HCT116 (cell line): ENCODE measurements at regions not wholly inside any gene's neighbourhood (a gene's known extent, or its start where the extent isn't known, plus 50 kb on each side); places are given as distances from the start of the nearest gene placed in this dataset.
"Not testable (repeated sequence)": the region's sequence is repeated elsewhere in the genome, so short reads cannot be mapped to it uniquely, and the experiment has no call there.

Experiments
- ATAC-seq: fragments of 200-7000 bp; cut with Tn5 transposase; 2 replicates; pipeline ENCODE4 v1.9.1; 2020; ENCODE audit warnings: mild to moderate bottlenecking, moderate library complexity
- BruUV-seq: library from RNA; stranded (reverse); fragments of 400-500 nt; replicated peaks from 2 replicates; lab custom pipeline; 2021; lab: Mats Ljungman, UMichigan
- CTCF ChIA-PET: fragments of 300-600 bp; sonication (Branson Sonifier 250); formaldehyde crosslinking; loops from one replicate; lab custom pipeline; 2021; ENCODE audit warnings: antibody characterized with exemption; lab: Charles Lee
- POLR2A ChIA-PET: fragments of 300-600, 350-600 bp; sonication (Branson Sonifier 250); formaldehyde crosslinking; loops from one replicate; lab custom pipeline; 2021; ENCODE audit warnings: antibody characterized with exemption; lab: Charles Lee
- RAD21 ChIA-PET, 2 experiments: fragments of 300-600 bp; sonication (Branson Sonifier 250); formaldehyde crosslinking; loops; one replicate each; lab custom pipeline; 2023; ENCODE audit warnings: low total read pairs in 2 of 2; ENCODE audit not compliant: uncharacterized antibody in 2 of 2, unreplicated experiment in 2 of 2, low non-redundant PET in 1 of 2; lab: Charles Lee
- DNase-seq: peaks from one replicate; pipeline ENCODE4 v3.0.0-alpha.2; 2010; ENCODE audit warnings: low read depth, low spot score
- H2AFZ ChIP-seq: fragments of 200-600 bp; shearing (Covaris generic), sonication (generic); 2 replicates; pipeline ENCODE4 v1.6.1; 2017; ENCODE audit warnings: low read depth, mixed run types, mixed read lengths, antibody characterized with exemption, low read length; ENCODE audit not compliant: poor library complexity, severe bottlenecking
- H3K27ac ChIP-seq: 2 replicates; pipeline ENCODE4 v1.5.1; 2012; ENCODE audit warnings: low read depth, low read length
- H3K27me3 ChIP-seq: fragments of 200-600 bp; sonication (generic); 2 replicates; pipeline ENCODE4 v1.6.1; 2016; ENCODE audit warnings: mixed run types, low read length, mixed read lengths; ENCODE audit not compliant: insufficient read depth
- H3K36me3 ChIP-seq, 2 experiments: fragments of 200-500 bp in 1 of 2; fragments of 200-600 bp in 1 of 2; sonication (Bioruptor generic) in 1 of 2; sonication (generic) in 1 of 2; 2 replicates each; pipeline versions ENCODE4 v1.5.1 to v1.6.1; 2014 to 2016; ENCODE audit warnings: low read length in 2 of 2, inconsistent platforms in 1 of 2, mixed read lengths in 1 of 2, mixed run types in 1 of 2; ENCODE audit not compliant: insufficient read depth in 2 of 2, control insufficient read depth in 1 of 2
- H3K4me1 ChIP-seq, 2 experiments: fragments of 200-600 bp in 1 of 2; sonication (generic) in 1 of 2; 2 replicates each; pipeline versions ENCODE4 v1.5.1 to v1.6.1; 2012 to 2017; ENCODE audit warnings: low read length in 2 of 2, inconsistent platforms in 1 of 2, mild to moderate bottlenecking in 1 of 2, mixed read lengths in 1 of 2, mixed run types in 1 of 2, moderate library complexity in 1 of 2; ENCODE audit not compliant: insufficient read depth in 2 of 2, control insufficient read depth in 1 of 2
- H3K4me2 ChIP-seq: fragments of 200-600 bp; sonication (generic); 2 replicates; pipeline ENCODE4 v1.6.1; 2017; ENCODE audit warnings: mixed run types, low read length, mixed read lengths
- H3K4me3 ChIP-seq, 2 experiments: fragments of 200-600 bp in 1 of 2; sonication (generic) in 1 of 2; replicated peaks in 1 of 2; 2 replicates each; pipeline ENCODE4 v1.5.1; 2011 to 2016; ENCODE audit warnings: low read length in 2 of 2, control low read depth in 1 of 2, low read depth in 1 of 2, mild to moderate bottlenecking in 1 of 2, mixed read lengths in 1 of 2, mixed run types in 1 of 2
- H3K79me2 ChIP-seq: fragments of 200-600 bp; sonication (generic); 2 replicates; pipeline ENCODE4 v1.6.1; 2017; ENCODE audit warnings: mild to moderate bottlenecking, mixed run types, low read length, moderate library complexity, mixed read lengths; ENCODE audit not compliant: insufficient read depth
- H3K9ac ChIP-seq: fragments of 200-600 bp; sonication (generic); 2 replicates; pipeline ENCODE4 v1.6.1; 2016; ENCODE audit warnings: low read length, mixed read lengths
- H3K9me2 ChIP-seq: fragments of 200-600 bp; sonication (generic), shearing (Covaris generic); 2 replicates; pipeline ENCODE4 v1.6.1; 2017; ENCODE audit warnings: mixed run types, mild to moderate bottlenecking, moderate library complexity; ENCODE audit not compliant: insufficient read depth
- H3K9me3 ChIP-seq, 2 experiments: fragments of 200-500 bp in 1 of 2; fragments of 200-600 bp in 1 of 2; sonication (Bioruptor generic) in 1 of 2; sonication (generic) in 1 of 2; 2 replicates each; pipeline ENCODE4 v1.6.1; 2014 to 2017; ENCODE audit warnings: low read length in 2 of 2, mixed read lengths in 2 of 2, inconsistent platforms in 1 of 2, low read depth in 1 of 2, mild to moderate bottlenecking in 1 of 2, mixed run types in 1 of 2, moderate library complexity in 1 of 2; ENCODE audit not compliant: control insufficient read depth in 1 of 2, insufficient read depth in 1 of 2
- H4K20me1 ChIP-seq: fragments of 200-600 bp; sonication (generic), shearing (Covaris generic); 2 replicates; pipeline ENCODE4 v1.6.1; 2017; ENCODE audit warnings: mixed run types, mild to moderate bottlenecking, moderate library complexity; ENCODE audit not compliant: insufficient read depth
- CBX3 ChIP-seq: IDR thresholded peaks from 2 replicates; pipeline ENCODE4 v1.6.1; 2012; ENCODE audit warnings: low read depth
- CEBPB ChIP-seq: IDR thresholded peaks from 2 replicates; pipeline ENCODE4 v1.6.1; 2012; ENCODE audit warnings: low read depth
- RAD21 ChIP-seq: IDR thresholded peaks from 2 replicates; pipeline ENCODE4 v1.6.1; 2012; ENCODE audit warnings: low read depth, mild to moderate bottlenecking
- REST ChIP-seq: IDR thresholded peaks from 2 replicates; pipeline ENCODE4 v1.6.1; 2012; ENCODE audit warnings: low read depth
- YY1 ChIP-seq: IDR thresholded peaks from 2 replicates; pipeline ENCODE4 v1.6.1; 2011; ENCODE audit warnings: low read length, low read depth, moderate library complexity, mild to moderate bottlenecking; ENCODE audit not compliant: insufficient replicate concordance; ENCODE audit errors: extremely low read depth
- ZFX ChIP-seq: fragments of 450-650 bp; IDR thresholded peaks from 2 replicates; pipeline ENCODE4 v1.6.1; 2017
- intact Hi-C: fragments of 100-400 bp; cut with micrococcal nuclease; formaldehyde crosslinking; loops from 2 replicates; pipeline ENCODE4 v1.10.0; 2022
- TF ChIP-seq, protein P1 (sequence below): IDR thresholded peaks from 2 replicates; pipeline ENCODE4 v1.6.1; 2012

- no peaks in the 10 kb centered on the region for H4K20me1 ChIP-seq
- H3K4me2 ChIP-seq: no peak overlapping the region
- no peak overlapping the region for H2AFZ ChIP-seq
- H3K9ac ChIP-seq: no peak overlapping the region
- H3K4me1 ChIP-seq: no peaks in the 10 kb centered on the region
- H3K4me3 ChIP-seq: no peak overlapping the region
- BruUV-seq: no TSS peak
- ATAC-seq: no peak
- H3K9me3 ChIP-seq: no peaks in the 10 kb centered on the region
- TF ChIP-seq RAD21 (no peak), CBX3 (no peak), CEBPB (no peak), ZFX (no peak), YY1 (no peak), REST (no peak)
- TF ChIP-seq, protein P1, sequence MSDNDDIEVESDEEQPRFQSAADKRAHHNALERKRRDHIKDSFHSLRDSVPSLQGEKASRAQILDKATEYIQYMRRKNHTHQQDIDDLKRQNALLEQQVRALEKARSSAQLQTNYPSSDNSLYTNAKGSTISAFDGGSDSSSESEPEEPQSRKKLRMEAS: no peak
- ChIA-PET RAD21 (no interaction called here), POLR2A (no interaction called here), CTCF (no interaction called here)
- no peaks in the 10 kb centered on the region for H3K36me3 ChIP-seq
- no peak overlapping the region for H3K27ac ChIP-seq
- no peaks in the 10 kb centered on the region for H3K27me3 ChIP-seq
- intact Hi-C loops: no loop called here
- no peaks in the 10 kb centered on the region for H3K79me2 ChIP-seq
- no peak for DNase-seq
- no peaks in the 10 kb centered on the region for H3K9me2 ChIP-seq
Measured at GRCh38 chr1:65027666-65028358, 61.5 kb upstream of the JAK1 start.

GRCh38 chr1:65029434-65029833 is 63.1 kb upstream of the JAK1 start:
- RAD21 ChIA-PET, H3K9ac ChIP-seq, H3K79me2 ChIP-seq, H3K9me2 ChIP-seq, H3K4me1 ChIP-seq, H3K9me3 ChIP-seq, H3K36me3 ChIP-seq, H4K20me1 ChIP-seq, H3K27me3 ChIP-seq, ATAC-seq, H3K4me3 ChIP-seq, intact Hi-C loops, POLR2A ChIA-PET, H3K27ac ChIP-seq, H2AFZ ChIP-seq, H3K4me2 ChIP-seq, DNase-seq, BruUV-seq: not testable (repeated sequence)
- CTCF ChIA-PET: interaction anchor here (1.3 kb wide), 1 partner anchor 9 kb away, joined by 4 read pairs; no protein-coding TSS in a partner anchor

DNA sequence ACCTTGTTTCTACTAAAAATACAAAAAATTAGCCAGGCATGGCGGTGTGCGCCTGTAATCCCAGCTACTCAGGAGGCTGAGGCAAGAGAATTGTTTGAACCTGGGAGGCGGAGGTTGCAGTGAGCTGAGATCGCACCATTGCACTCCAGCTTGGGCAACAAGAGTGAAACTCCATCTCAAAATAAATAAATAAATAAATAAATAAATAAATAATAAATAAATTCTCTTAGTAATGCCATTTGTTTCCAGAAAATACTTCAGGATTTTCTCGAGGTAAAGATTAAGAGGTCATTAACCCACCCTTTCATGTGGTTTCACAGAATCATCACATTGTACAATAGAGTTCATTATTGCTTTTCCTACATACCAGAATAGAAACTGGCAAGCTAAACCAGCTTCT is 68.5 kb upstream of the JAK1 start:
- H2AFZ ChIP-seq, DNase-seq, H3K9ac ChIP-seq, H3K9me2 ChIP-seq, H4K20me1 ChIP-seq, intact Hi-C loops, POLR2A ChIA-PET, H3K9me3 ChIP-seq, H3K36me3 ChIP-seq, H3K4me1 ChIP-seq, CTCF ChIA-PET, H3K4me2 ChIP-seq, RAD21 ChIA-PET, H3K79me2 ChIP-seq, H3K4me3 ChIP-seq, ATAC-seq, H3K27me3 ChIP-seq, H3K27ac ChIP-seq, BruUV-seq: not testable (repeated sequence)
